C1 segment of cervical spinal cord (tissue), 14 donors: ENCODE measurements at regions not wholly inside any gene's neighbourhood (a gene's known extent, or its start where the extent isn't known, plus 50 kb on each side); places are given as distances from the start of the nearest gene placed in this dataset.
"Not testable (repeated sequence)": the region's sequence is repeated elsewhere in the genome, so short reads cannot be mapped to it uniquely, and the experiment has no call there.

Experiments used
- DNase-seq, 14 donors: peaks; one replicate each; lab custom pipeline; 2025; lab: John Stamatoyannopoulos, UW

- no peak for DNase-seq
These were observed 323.1 kb upstream of the KITLG start for GRCh38 chr12:88903333-88903732.

GRCh38 chr12:88897723-88898122 is 317.5 kb upstream of the KITLG start:
- no peak for DNase-seq

DNA sequence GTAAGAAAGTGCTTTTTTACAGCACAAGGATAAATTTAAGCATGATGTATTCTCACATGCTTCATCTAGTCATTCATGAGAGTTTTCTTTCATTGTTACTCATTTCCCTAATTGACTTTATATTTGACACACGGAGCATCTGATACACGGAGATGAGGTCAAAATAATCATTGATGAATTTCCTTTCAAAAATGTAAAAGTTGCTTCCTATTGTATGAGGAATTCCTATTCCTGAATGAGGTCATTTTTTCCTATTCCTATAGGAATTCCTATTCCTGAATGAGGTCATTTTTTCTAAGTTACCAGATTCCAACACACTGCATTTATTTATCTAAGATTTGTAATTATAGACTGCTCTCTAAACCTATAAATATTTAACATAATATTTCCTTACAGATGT is 316.7 kb upstream of the KITLG start:
- DNase-seq: no peak

DNA sequence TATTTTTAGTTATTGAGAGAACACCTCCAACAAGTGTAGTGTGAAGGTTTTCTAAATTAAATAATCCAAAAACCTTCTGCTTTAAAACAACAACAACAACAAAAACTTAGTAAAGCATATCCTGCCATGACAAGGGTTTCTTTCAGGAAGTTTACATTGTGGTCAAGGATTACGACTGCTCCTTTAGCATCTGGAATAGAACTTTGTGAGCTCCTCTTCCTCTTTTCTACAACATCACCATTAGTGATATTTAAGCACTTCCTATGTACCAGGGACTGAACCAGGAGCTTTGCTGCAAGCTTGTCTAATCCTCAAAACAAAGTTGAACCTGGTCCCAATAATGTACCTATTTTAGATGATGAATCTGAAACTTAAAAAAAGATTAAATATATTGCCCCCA is 315.4 kb upstream of the KITLG start:
- DNase-seq: no peak

DNA sequence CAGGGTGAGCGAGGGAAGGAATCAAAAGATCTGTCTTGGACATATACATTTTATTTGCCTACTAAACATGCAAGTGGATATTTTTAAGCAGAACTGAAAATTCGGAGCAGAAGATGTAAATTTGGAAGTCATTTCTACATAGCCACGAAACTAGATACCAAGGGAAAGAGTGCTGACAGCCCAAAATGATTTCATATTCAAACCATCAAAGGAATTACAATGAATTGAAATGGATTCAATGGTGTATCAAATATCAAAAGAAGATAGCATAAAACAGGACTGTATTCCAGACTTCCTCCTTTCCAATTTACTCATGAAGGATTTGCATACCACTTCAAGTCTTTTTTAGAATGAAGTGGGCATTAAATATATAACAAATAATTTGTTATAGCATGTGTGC is 313.5 kb upstream of the KITLG start:
- no peak for DNase-seq

DNA sequence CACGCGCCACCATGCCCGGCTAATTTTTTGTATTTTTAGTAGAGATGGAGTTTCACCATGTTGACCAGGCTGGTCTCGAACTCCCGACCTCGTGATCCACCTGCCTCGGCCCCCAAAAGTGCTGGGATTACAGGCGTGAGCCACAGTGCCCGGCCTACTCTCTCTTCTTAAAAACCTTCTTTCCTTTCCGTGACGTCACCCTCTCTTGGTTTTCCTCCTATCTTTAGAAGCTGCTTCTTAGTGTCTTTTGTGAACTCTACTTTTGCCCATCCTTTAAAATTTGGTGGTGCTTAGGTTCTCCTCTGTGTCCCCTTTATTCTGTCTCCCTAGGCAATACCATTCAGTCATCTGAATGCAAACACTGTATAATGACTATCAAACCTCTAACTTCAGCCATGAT is 311.2 kb upstream of the KITLG start:
- not testable (repeated sequence) for DNase-seq

DNA sequence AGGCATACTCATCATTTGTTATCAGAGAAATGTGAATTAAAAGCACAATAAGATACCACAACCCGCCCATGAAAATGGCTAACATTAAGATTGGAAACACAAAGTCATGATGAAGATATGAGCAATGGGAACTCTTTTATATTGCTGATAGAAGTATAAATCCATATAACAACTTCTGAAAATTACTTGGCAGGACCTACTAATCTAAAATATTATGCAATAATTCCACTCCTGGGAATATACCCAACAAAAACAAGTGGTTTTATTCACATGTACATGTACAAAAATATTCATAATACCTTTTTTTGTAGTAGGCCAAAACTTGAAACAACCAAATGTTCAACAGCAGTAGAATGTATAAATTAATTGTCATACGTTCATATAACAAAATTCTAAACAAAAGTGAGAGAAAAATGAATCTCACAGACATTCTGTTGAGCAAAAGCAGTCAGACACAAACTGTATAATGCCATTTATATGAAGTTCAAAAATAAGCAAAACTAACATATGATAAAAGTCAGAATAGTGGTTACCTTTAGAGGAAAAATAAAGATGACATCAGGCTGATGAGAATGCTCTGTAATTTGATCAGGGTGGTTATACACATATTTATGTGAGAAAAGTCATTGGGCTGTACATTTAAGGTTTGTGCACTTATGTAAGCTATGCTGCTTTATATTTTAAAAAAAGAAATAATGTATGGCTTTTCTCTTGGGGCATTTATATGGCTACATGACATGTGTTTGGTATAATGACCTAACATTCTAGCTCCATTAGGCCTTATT is 309.2 kb upstream of the KITLG start:
- DNase-seq: no peak

DNA sequence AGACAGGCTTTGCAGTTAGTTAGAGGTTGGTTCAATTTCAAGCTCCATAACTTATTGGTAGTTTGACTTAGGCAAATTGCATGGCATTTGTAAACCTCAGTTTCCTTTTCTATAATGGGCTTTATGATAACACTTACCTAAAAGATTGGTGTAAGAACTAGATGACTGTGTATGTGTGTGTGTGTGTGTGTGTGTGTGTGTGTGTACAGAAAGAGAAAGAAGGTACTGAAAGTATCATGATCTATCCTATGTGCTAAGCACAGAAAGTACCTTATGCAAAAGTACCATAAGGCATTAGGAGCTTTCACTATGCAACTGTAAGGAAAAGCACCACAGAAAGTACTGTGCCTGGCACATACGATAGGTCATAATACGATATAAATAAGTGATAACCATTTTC is 304.3 kb upstream of the KITLG start:
- DNase-seq: no peak

DNA sequence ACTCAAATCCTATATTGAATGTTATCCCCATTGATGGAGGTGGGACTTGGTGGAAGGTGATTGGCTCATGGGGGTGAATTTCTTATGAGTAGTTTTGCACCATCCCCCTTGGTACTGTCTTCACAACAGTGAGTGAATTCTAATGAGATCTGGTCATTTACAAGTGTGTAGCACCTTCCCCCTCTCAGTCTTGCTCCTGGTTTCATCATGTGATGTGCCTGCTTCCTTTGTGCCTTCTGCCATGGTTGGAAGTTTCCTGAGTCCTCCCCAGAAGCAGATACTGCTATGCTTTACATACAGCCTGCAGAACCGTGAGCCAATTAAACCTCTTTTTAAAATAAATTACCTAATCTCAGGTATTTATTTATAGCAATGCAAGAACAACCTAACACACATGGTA is 302.4 kb upstream of the KITLG start:
- no peak for DNase-seq

- no peak for DNase-seq
These were observed 299.8 kb upstream of the KITLG start for GRCh38 chr12:88880051-88880450.

- no peak for DNase-seq
These were observed 298.0 kb upstream of the KITLG start for GRCh38 chr12:88878295-88878694.

GRCh38 chr12:88876857-88877256 is 296.6 kb upstream of the KITLG start:
- DNase-seq: no peak

- DNase-seq: no peak
These were observed 289.9 kb upstream of the KITLG start for GRCh38 chr12:88870000-88870737.

- no peak for DNase-seq
These were observed 287.8 kb upstream of the KITLG start for GRCh38 chr12:88868050-88868449.

- no peak for DNase-seq
These were observed 287.2 kb upstream of the KITLG start for GRCh38 chr12:88867510-88867909.

DNA sequence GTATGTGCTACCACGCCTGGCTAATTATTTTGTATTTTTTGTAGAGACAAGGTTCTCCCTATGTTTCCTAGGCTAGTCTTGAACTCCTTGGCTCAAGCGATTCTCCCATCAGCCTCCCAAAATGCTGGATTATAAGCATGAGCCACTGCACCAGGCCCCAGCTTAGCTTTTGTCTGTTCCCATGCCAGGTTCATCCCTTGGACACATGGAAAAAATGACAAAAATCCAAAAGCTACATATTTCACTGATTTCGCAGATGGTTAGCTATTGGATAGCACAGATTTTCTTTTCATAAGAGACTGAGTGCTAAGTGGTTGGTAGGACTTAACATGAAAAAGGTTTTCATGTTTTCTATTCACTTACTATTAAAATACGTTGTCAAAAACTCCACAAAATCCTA is 286.6 kb upstream of the KITLG start:
- DNase-seq: no peak

DNA sequence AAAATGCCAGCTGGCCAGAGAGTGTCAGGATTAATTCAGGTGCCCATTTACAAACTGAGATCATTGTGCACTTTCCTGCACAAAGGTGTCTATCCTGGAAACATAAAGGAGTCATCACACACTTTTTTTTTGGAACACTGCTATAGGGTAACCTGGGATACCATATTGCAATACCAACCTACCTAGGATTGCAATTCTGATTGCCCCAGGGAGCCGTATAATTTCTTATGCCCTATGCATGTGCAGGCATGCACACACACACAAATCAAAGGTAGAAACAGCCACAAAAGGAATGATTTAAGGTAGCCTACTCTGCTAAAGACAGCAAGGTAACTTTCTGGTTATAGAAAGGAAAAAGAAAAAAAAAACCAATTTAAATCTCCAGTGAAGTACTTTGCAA is 285.3 kb upstream of the KITLG start:
- no peak for DNase-seq

- DNase-seq: no peak
These were observed 280.6 kb upstream of the KITLG start for GRCh38 chr12:88860851-88861250.

DNA sequence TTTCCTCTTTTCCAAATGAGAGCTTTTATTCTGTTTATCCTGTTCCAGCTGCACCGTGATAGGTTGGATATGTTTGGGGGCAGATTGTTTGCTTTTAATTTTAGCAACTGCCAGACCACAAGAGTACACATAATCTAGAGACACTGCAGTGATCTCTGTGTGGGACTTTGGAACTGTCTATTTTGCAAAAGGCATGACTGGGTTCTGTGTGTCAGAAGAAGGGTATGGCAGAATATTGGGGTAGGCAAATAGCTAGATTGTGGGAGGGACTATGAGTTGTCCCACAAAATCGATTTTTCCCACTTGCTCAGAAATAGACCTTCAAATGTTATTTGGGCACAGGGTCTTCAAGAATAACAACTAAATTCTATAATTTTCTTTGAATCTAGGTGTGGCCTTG is 275.9 kb upstream of the KITLG start:
- no peak for DNase-seq

DNA sequence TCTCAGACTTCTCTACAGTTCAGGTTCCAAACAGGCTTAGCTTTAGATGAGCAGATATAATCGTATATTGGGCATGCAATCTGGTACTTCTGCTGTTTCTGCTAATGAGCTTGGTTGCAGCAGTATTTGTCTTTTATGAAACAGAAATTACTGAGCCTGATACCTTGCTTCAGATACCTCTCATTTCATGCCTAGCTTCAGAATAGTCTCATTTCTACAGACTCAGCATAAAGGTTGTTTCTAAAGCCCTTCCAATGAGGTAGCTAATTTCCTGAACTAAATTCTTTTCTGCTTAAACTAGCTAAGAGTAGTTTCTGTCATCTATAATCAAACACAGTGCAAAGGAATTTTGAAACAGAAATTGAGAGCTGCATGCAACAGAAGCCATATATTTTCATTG is 275.0 kb upstream of the KITLG start:
- no peak for DNase-seq

- no peak for DNase-seq
These were observed 274.0 kb upstream of the KITLG start for GRCh38 chr12:88854260-88854659.

DNA sequence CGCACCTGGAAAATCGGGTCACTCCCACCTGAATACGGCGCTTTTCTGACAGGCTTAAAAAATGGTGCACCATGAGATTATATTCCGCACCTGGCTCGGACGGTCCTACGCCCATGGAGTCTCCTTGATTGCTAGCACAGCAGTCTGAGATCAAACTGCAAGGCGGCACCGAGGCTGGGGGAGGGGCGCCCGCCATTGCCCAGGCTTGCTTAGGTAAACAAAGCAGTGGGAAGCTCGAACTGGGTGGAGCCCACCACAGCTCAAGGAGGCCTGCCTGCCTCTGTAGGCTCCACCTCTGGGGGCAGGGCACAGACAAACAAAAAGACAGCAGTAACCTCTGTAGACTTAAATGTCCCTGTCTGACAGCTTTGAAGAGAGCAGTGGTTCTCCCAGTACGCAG is 267.0 kb upstream of the KITLG start:
- DNase-seq: not testable (repeated sequence)

DNA sequence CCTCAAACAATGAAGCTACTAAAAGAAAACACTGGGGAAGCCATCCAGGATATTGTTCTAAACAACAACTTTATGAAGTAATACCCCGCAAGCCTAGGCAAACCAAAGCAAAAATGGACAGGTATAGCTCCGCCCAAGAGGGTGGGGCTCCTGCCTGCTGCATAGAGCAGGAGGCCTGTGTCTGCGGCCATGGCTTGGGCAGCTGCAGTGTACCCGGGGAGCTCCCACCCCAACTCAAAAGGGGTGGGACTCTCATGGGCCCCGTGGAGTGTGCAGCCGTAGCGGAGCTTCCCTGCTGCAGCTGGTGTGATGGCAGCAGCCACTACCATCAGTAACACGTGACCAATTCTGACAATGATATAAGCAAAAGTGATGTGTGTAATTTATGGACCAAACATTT is 264.2 kb upstream of the KITLG start:
- DNase-seq: no peak
